CD4-positive, alpha-beta T cell treated with Interleukin-17A for 4 hours (primary cell): ENCODE measurements at regions not wholly inside any gene's neighbourhood (a gene's known extent, or its start where the extent isn't known, plus 50 kb on each side); places are given as distances from the start of the nearest gene placed in this dataset.

ENCODE experiments used
- DNase-seq: peaks from one replicate; pipeline ENCODE4 v3.0.0-alpha.2; 2020; ENCODE audit warnings: mixed read lengths

GRCh38 chr6:43965628-43966373 lies 161.5 kb downstream of the MRPL14 start:
- DNase-seq: no peak

- DNase-seq: no peak
These were observed 162.3 kb downstream of the MRPL14 start for GRCh38 chr6:43964659-43965570.

DNA sequence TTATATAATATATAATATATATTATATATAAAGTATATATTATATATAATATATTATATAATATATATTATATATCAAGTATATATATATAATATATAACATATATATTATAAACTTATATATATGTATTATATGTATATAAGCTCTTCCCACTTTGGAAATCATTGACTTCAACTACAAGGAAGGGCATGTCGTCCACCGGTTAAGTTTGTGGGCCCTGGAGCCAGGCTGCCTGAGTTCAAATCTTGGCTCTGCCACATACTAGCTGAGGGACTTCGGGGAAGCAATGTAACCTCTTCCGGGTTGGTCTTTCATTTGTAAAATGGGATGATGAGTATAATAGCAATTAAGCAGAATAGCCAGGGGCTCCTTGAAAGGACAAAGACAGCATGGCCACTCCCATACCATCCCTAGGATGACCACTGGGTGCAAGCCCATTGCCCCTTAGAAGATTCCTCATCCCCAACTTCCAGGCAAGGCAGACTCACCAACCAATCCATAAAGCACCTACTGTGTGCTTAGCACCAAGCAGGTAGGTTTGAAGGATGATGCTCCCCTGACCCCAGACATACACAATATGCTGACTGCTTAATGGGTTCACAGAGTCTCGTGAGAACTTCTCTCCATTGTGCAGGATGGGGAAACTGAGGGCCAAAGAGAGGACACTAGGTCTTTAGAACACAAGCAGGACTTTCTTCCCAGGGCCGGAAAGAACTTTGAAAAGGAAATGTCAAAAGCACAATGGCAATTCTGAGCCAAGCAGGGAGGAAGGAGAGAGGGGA lies 163.2 kb downstream of the MRPL14 start:
- DNase-seq: no peak

- DNase-seq: no peak
These were observed 164.0 kb downstream of the MRPL14 start for GRCh38 chr6:43963203-43963602.

DNA sequence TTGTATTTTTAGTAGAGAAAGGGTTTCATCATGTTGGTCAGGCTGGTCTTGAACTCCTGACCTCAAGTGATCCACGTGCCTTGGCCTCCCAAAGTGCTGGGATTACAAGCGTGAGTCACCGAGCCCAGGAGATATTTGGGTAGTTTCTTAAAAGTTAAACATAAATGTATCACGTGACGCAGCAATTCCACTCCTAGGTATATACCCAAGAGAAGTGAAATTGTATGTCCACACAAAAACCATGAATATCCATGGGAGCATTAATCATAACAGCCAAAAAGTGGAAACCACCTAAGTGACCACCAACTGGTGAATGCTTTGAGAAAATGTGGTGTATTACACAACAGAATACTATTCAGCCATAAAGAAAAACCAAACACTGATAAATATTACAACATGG lies 164.8 kb downstream of the MRPL14 start:
- no peak for DNase-seq

DNA sequence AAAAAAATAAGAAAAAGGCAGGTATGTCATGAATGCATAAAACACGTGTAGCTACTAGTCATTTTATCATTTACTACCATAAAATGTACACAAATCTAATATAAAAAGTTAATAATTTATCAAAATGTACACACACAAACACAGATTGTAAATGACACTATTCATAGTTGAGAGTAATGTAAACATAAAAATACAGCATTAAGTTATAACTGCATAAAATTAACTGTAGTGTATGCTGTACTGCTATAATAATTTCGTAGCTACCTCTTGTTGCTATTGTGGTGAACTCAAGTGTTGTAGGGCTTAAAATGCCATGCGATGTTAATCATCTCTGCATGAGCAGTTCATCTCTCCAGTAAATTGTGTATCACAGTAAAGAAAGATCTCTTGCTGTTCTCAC lies 170.0 kb downstream of the MRPL14 start:
- no peak for DNase-seq

- no peak for DNase-seq
These were observed 170.8 kb downstream of the MRPL14 start for GRCh38 chr6:43956478-43956877.

DNA sequence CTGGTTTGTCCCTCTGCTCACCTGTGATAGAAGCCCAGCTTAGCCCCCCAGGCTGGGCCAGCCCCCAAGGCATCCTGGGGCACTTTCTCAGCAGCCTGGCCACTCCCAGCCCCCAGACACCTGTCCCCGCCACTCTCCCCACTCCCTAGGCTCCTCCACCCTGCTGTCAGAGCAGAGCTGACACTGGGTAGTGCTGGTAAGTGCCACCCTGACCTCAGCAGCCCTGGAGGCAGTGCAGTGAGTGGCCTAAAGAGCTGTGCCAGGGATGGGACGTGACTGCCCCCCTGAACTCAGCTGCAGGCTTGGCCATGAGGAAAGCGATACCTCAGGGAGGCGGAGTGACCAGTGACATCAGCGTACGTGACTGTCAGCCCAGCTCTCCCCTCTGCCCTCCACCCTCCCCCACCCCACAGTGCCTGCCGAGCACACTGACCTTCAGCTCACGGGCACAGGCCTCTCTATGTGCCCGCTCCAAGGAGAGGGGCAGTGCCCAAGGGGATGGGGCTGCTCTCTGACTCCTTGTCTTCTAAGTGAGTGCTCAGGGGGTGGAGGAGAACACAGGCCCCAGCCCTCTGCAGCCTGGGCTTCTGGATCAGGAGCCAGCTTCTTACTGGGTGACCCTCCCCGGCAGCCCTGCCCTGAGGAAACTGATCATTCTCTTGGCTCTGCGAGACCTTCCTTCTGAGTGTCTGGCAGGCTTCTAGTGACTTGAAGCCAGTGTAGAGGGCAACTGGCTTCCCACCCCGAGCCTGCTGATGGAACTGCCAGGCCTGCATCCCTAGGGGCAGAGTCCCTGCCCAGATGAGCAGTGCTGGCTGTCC lies 172.7 kb downstream of the MRPL14 start:
- DNase-seq: no peak

DNA sequence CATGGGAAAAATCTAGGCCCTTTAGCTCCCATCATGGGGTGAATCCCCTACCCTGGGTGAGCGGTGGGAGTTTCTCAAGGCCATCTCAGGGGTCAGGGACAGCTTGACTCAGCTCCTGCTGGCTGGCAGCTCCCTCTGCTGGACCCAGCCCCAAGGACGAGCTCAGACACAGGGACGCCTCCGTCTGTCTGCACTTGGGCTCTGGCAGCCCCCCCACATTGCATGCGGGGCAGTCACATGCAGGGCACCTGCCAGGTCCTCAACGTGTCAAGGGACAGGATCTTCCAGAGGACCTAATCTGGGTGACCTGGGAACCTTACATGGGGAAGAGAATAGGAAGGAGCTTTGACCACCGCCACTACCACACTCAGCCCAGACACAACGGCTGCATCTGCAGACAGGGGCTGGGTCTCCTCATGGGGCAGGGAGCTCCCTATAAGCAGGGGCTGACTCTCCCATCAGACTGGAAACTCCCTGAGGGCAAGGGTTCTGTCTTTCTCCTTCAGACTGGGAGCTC lies 173.4 kb downstream of the MRPL14 start:
- DNase-seq: no peak

DNA sequence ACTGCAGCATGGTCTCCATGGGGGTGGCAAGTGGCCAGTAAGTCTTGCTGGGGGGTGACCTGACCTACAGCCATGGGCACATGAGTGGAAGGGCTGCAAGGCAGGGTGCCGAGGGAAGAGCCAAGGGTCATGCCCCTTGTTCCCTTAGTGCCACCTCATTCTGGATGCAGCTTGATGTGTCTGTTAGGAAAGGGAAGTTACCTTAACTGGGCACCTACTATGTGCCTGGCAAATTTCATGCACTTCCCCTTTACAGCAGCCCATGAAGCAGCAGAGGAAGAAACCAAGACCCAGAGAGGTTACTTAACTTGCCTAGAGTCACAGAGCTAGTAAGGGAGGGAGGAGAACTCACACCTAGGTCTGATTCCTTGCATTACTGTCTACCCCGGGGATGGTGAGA lies 174.0 kb downstream of the MRPL14 start:
- DNase-seq: no peak

DNA sequence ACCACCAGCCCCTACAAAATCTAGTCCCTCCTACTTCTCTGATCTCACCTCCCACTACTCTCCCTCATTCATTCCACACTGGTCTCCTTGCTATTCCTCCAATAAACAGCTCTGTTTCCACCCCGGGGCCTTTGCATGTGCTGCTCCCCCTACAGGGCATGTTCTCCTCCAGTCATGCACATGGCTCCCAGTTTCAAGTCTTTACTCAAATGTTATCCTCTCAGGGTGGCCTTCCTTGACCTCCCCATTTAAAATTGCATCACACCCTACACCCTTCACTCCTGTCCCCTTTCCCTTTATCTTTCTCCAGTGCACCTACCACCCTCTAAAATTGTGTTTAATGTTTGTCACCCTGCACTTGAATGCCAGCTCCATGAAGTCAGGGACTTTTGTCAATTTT lies 174.5 kb downstream of the MRPL14 start:
- no peak for DNase-seq

DNA sequence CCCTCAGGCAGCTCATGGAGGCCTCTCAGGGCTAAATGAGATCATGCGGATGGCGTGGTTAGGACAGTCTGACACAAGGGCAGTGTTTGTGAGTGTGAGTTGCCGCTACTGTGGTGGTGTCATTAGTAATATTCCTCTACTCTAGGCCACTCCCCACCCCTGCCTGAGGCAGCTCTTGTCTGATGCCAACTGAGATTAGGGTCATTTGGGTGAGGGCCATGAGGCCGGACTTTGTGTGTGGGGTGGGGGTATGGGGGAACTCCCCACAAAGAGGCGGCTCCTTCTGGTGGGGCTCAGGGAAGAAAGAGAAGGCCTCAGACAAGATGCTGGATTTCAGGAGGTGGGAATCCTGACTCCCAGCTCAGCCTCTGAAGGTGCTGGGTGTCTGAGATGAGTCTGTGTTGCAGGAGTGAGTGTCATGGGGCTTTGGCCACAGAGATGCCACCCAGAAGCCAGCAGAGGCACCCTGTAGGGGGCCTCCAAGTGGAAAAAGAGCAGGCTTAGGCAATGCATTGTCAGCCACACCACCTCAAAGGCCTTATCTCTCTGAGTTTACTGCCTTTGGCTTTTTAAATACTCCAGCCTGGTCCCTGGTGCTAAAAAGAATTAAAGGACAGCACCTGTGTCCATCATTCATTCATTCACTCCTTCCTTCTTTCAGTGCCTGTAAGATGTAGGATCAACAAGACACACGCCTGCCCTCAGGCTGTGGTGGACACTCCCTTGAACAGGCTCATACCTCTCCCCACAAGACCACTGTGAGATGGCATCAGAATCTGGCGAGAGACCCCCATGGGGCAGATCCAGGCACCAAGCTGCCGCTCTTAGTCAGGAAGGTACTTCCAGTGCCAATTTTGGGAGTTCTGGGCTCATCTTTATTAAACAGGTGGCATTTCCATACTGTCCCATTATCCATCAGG lies 175.2 kb downstream of the MRPL14 start:
- DNase-seq: no peak

DNA sequence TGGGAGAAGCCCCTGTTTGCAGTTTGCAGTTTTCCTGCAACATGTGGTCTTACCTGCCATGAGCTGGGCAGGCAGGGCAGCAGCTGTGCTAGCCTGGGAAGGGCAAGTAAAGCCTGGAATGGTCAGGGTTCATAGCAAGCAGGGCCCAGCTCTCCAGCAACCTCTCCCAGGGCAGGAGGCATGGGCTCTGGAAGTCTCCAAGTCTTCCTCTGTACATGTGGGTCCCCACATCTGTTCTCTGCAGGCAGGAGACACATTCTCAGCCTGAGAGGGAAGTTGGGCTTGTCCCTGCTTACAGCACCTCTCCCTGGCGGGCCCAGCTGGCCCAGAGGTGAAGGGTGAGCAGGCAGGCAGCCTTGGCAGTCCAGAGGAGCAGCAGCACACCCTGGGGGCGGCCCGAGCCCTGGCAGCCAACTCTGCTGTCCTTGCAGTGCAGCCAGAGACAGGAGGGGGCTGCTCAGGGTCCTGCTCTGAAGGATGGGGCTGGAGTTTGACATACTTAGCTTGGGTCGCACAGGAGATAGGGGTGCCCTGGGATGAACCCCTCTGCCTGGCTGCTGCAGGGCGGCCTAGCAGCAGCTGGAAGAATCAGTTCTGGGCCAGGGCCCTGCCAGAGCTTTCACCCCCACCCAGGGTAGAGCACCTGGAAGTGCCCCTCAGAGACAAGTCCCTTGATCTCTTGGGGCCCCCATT lies 176.0 kb downstream of the MRPL14 start:
- no peak for DNase-seq

DNA sequence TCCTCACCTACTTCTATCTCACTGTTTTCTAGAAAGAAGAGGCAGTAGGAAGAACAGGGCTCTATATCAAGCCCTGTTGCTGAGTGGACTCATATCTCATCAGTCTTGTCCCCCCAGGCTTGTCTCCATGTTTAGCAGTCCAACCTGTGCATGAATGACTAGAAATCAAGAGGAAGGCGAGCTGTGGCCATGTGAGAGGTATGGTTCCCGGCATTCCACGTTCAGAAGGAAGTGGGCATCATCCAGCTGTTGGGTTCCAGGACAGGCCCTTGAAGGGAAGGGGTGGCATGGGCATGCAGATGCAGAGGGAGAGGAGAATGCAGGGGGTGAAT lies 176.6 kb downstream of the MRPL14 start:
- no peak for DNase-seq

DNA sequence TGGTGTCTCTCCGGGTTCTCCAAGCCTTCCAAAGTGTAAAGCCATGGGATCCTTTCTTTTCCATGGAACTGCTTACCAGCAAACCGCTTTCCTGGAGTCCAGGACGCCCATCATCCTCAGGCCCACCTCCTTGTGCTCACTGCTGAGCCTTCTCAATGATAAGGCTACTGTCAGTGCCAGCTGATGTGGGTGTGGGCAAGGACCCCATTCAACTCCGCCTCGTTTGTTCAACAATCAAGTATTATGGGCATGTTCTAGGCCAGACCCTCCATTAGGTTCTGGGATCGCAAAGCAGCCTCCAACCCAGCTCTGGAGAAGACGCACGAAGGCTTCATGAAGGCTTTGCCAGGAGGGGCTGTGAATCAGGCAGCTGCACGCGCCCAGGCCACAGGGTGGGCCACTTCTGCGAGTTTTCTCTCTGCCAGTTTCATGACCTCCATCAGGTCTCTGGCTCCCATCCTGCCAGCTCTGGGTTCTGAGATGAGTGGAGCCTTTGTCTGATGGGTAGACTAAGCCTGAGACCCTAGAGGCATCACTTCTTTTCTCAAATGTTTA lies 177.1 kb downstream of the MRPL14 start:
- DNase-seq: no peak

DNA sequence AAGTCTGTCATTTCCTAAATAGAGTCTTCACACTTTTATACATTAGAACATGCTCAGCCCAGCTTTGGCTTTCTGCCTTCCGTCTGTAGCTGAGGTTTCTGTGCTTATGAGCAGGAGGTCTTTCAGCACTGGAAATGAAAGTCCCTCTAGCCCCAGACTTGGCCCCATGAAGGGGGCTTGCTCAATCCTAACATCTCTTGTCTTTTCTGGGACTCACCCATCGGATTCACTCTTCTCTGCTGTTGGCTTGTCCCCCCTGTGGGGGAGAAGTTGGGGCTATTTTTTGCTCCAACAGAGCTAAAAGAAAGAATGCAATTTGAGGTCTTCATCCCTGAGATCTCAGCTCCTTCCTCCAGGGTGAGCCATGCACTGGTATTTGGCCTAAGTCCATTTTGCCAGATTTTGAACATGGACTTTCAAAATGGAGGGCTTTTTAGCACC lies 177.7 kb downstream of the MRPL14 start:
- no peak for DNase-seq

DNA sequence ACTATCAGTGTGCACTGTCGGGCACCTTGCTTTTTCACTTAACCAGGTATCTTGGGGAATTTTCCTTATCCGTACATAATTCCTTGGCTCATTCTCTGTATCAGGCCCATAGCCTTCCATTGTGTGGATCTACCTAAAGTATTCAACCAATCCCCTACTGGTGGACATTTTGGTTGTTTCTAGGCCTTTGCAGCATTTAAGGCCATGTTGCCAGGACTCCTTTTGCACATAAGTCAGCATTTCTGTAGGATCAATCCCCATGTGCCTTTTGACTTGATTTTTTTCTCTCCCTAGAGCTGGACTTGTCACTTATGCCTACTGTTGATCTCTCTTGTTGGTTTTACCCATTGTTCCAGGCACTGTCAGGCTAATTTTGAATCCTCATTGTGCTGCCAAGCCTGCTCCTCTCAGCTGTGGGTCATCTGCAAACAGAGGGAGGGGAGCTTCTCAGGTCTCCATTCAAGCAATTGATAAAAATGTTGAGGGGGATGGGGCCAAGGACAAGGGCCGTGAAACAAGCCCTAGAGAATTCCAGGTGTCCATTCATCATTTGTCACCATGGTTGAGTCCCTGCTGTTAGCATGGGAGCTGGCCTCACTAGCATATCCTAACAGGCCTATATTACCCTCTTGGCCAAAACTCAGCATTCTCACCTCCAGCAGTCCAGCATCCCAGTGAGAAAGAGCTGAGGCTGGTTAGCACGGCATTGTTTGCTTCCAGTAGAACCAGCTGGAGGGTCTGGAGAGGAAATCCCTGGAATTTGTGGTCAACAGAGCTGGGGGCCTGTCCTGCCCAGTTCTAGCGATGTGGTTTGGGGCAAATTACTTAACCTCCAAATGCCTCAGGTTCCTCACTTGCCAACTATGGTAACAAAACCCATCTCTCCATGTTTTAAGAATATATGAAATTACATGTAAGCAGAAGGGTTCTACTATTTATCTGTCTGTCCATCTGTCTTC lies 178.4 kb downstream of the MRPL14 start:
- no peak for DNase-seq

- DNase-seq: no peak
These were observed 177.8 kb downstream of the VEGFA start for GRCh38 chr6:43947860-43948259.
